WTC11 (cell line): ENCODE measurements at regions not wholly inside any gene's neighbourhood (a gene's known extent, or its start where the extent isn't known, plus 50 kb on each side); places are given as distances from the start of the nearest gene placed in this dataset.

Experiments used
- ATAC-seq: fragments of 200-7000 bp; cut with Tn5 transposase; 2 replicates; pipeline ENCODE4 v1.10.0; 2021; ENCODE audit warnings: mild to moderate bottlenecking, moderate library complexity
- CTCF ChIA-PET: fragments of 300-600 bp; sonication (Branson Sonifier 250); formaldehyde crosslinking; loops from one replicate; lab custom pipeline; 2021; ENCODE audit warnings: antibody characterized with exemption; lab: Charles Lee
- POLR2A ChIA-PET: fragments of 350-600 bp; sonication (Branson Sonifier 250); formaldehyde crosslinking; loops from one replicate; lab custom pipeline; 2021; ENCODE audit warnings: antibody characterized with exemption; lab: Charles Lee
- DNase-seq: peaks from one replicate; pipeline ENCODE4 v3.0.0; 2021; ENCODE audit warnings: low spot score
- H3K27ac Mint-ChIP-seq: 2 replicates; pipeline ENCODE4 v1.8.0; 2021; ENCODE audit warnings: mixed read lengths
- H3K27me3 Mint-ChIP-seq: 2 replicates; pipeline ENCODE4 v1.8.0; 2021; ENCODE audit warnings: low read depth, mild to moderate bottlenecking, moderate library complexity, mixed read lengths
- H3K36me3 Mint-ChIP-seq: 2 replicates; pipeline ENCODE4 v1.8.0; 2021; ENCODE audit warnings: mixed read lengths
- H3K4me1 Mint-ChIP-seq: 2 replicates; pipeline ENCODE4 v1.8.0; 2022; ENCODE audit warnings: mixed read lengths
- H3K4me3 Mint-ChIP-seq: 2 replicates; pipeline ENCODE4 v1.8.0; 2021; ENCODE audit warnings: mild to moderate bottlenecking, moderate library complexity, mixed read lengths
- H3K9me3 Mint-ChIP-seq: 2 replicates; pipeline ENCODE4 v1.8.0; 2021; ENCODE audit warnings: mixed read lengths
- AFF4 ChIP-seq: sonication (generic); formaldehyde crosslinking; IDR thresholded peaks from 2 replicates; pipeline ENCODE4 v1.8.1; 2023; ENCODE audit warnings: mild to moderate bottlenecking, missing genetic modification reagents, borderline replicate concordance
- CBFB ChIP-seq: sonication (generic); formaldehyde crosslinking; IDR thresholded peaks from 2 replicates; pipeline ENCODE4 v1.8.1; 2022; ENCODE audit warnings: mild to moderate bottlenecking, low read depth, missing genetic modification reagents
- E2F4 ChIP-seq: sonication (generic); formaldehyde crosslinking; IDR thresholded peaks from 2 replicates; pipeline ENCODE4 v1.8.1; 2022; ENCODE audit warnings: low read depth, mild to moderate bottlenecking, moderate library complexity, missing genetic modification reagents, borderline replicate concordance
- ETV6 ChIP-seq: sonication (generic); formaldehyde crosslinking; IDR thresholded peaks from 2 replicates; pipeline ENCODE4 v1.8.1; 2022; ENCODE audit warnings: mild to moderate bottlenecking, missing genetic modification reagents
- FOXJ3 ChIP-seq: sonication (generic); formaldehyde crosslinking; IDR thresholded peaks from 2 replicates; pipeline ENCODE4 v1.9.0; 2021; ENCODE audit warnings: missing genetic modification reagents, mild to moderate bottlenecking, borderline replicate concordance
- HMGXB4 ChIP-seq: sonication (generic); formaldehyde crosslinking; IDR thresholded peaks from 2 replicates; pipeline ENCODE4 v1.8.1; 2023; ENCODE audit warnings: mild to moderate bottlenecking, moderate library complexity, missing genetic modification reagents
- JAZF1 ChIP-seq: fragments of 250-450 bp; sonication (Bioruptor Pico); IDR thresholded peaks from 2 replicates; pipeline ENCODE4 v1.9.0; 2021; ENCODE audit warnings: moderate library complexity, mild to moderate bottlenecking, inconsistent platforms
- RORB ChIP-seq: fragments of 250-450 bp; sonication (Bioruptor Pico); IDR thresholded peaks from 2 replicates; pipeline ENCODE4 v1.9.0; 2021; ENCODE audit warnings: mild to moderate bottlenecking
- STAT6 ChIP-seq: sonication (generic); formaldehyde crosslinking; conservative IDR thresholded peaks from 2 replicates; pipeline ENCODE4 v1.8.1; 2023; ENCODE audit warnings: mild to moderate bottlenecking, low read depth, missing genetic modification reagents, moderate library complexity
- TEAD4 ChIP-seq: sonication (generic); formaldehyde crosslinking; IDR thresholded peaks from 2 replicates; pipeline ENCODE4 v1.8.0; 2022; ENCODE audit warnings: mild to moderate bottlenecking, missing genetic modification reagents
- USF2 ChIP-seq: sonication (generic); formaldehyde crosslinking; IDR thresholded peaks from 2 replicates; pipeline ENCODE4 v1.8.1; 2023; ENCODE audit warnings: mild to moderate bottlenecking, missing genetic modification reagents, moderate library complexity
- ZNF138 ChIP-seq: sonication (generic); formaldehyde crosslinking; conservative IDR thresholded peaks from 2 replicates; pipeline ENCODE4 v1.8.1; 2022; ENCODE audit warnings: mild to moderate bottlenecking, moderate library complexity, missing genetic modification reagents
- ZNF219 ChIP-seq: sonication (generic); formaldehyde crosslinking; IDR thresholded peaks from 2 replicates; pipeline ENCODE4 v1.8.0; 2023; ENCODE audit warnings: missing genetic modification reagents, mild to moderate bottlenecking, borderline replicate concordance
- ZNF396 ChIP-seq: fragments of 250-450 bp; sonication (Bioruptor Pico); IDR thresholded peaks from 2 replicates; pipeline ENCODE4 v1.8.0; 2021; ENCODE audit warnings: mild to moderate bottlenecking, moderate library complexity, borderline replicate concordance
- ZNF425 ChIP-seq: fragments of 250-450 bp; sonication (Bioruptor Pico); conservative IDR thresholded peaks from 2 replicates; pipeline ENCODE4 v1.9.0; 2021; ENCODE audit warnings: mild to moderate bottlenecking
- ZNF512 ChIP-seq: sonication (generic); formaldehyde crosslinking; IDR thresholded peaks from 2 replicates; pipeline ENCODE4 v1.8.1; 2022; ENCODE audit warnings: missing genetic modification reagents, borderline replicate concordance

- POLR2A ChIA-PET = no interaction called here
- no peak; the same call in 1 of the 2 replicates for ATAC-seq
- Mint-ChIP-seq H3K27ac (no peak overlapping the region), H3K4me3 (no peak overlapping the region), H3K9me3 (peaks cover 5% of the 10 kb centered on the region), H3K36me3 (no peaks in the 10 kb centered on the region), H3K27me3 (no peaks in the 10 kb centered on the region), H3K4me1 (peaks cover 36% of the 10 kb centered on the region)
- TF ChIP-seq ZNF512 (CRISPR knock-in tag) (no peak), HMGXB4 (no peak), STAT6 (CRISPR knock-in tag) (no peak), CBFB (CRISPR knock-in tag) (no peak), ZNF219 (CRISPR knock-in tag) (no peak), ZNF138 (CRISPR knock-in tag) (no peak), RORB (CRISPR knock-in tag) (no peak), FOXJ3 (CRISPR knock-in tag) (no peak), E2F4 (CRISPR knock-in tag) (no peak), USF2 (no peak), TEAD4 (CRISPR knock-in tag) (no peak), ETV6 (CRISPR knock-in tag) (no peak), ZNF396 (CRISPR knock-in tag) (no peak)
- CTCF ChIA-PET = no interaction called here
- DNase-seq = no peak
These were observed 539.2 kb downstream of the MN1 start for GRCh38 chr22:27262361-27262760.

- H3K4me3 Mint-ChIP-seq = no peak overlapping the region
- ATAC-seq (no peak), DNase-seq (no peak)
- H3K36me3 Mint-ChIP-seq = no peaks in the 10 kb centered on the region
- no peak overlapping the region for H3K27ac Mint-ChIP-seq
- peaks cover 34% of the 10 kb centered on the region for H3K4me1 Mint-ChIP-seq
- ChIA-PET CTCF (no interaction called here), POLR2A (no interaction called here)
- H3K9me3 Mint-ChIP-seq = peaks cover 11% of the 10 kb centered on the region
- H3K27me3 Mint-ChIP-seq = peaks cover 5% of the 10 kb centered on the region; the same call in 1 of the 2 replicates
- no peak for TF ChIP-seq AFF4 (CRISPR knock-in tag)
- TF ChIP-seq HMGXB4 = no peak
- TF ChIP-seq ZNF425 (CRISPR knock-in tag) = no peak
- TF ChIP-seq JAZF1 (CRISPR knock-in tag) = no peak
These were observed 537.4 kb downstream of the MN1 start for GRCh38 chr22:27264184-27264583.
